GM18873 (cell line): ENCODE measurements at regions not wholly inside any gene's neighbourhood (a gene's known extent, or its start where the extent isn't known, plus 50 kb on each side); places are given as distances from the start of the nearest gene placed in this dataset.
"Not testable (repeated sequence)": the region's sequence is repeated elsewhere in the genome, so short reads cannot be mapped to it uniquely, and the experiment has no call there.

Source experiments
- ATAC-seq: cut with Tn5 transposase; IDR thresholded peaks from one replicate; pipeline ENCODE4 v1.9.1; 2021; ENCODE audit warnings: mild to moderate bottlenecking, moderate library complexity, moderate number of reproducible peaks; ENCODE audit not compliant: unreplicated experiment, low FRiP score

DNA sequence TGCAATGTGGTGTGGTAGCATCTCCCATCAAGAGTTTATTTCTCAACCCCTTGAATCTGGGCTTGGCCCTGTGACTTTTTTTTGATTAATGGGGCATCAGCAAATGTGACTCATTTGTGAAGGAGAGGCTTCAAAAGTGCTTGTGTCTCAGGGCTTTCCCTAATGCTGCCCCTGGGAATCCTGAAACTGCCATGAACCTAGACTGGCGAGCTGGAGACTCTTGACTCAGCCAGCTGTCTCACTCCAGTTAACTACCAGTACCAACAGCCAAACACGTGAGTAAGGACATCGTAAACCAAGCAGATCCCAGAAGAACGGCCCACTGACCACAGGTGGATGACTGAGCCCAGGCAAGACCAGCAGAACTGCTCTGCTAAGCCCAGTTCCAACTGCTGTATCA lies 72.8 kb upstream of the ADTRP start:
- ATAC-seq = no peak

DNA sequence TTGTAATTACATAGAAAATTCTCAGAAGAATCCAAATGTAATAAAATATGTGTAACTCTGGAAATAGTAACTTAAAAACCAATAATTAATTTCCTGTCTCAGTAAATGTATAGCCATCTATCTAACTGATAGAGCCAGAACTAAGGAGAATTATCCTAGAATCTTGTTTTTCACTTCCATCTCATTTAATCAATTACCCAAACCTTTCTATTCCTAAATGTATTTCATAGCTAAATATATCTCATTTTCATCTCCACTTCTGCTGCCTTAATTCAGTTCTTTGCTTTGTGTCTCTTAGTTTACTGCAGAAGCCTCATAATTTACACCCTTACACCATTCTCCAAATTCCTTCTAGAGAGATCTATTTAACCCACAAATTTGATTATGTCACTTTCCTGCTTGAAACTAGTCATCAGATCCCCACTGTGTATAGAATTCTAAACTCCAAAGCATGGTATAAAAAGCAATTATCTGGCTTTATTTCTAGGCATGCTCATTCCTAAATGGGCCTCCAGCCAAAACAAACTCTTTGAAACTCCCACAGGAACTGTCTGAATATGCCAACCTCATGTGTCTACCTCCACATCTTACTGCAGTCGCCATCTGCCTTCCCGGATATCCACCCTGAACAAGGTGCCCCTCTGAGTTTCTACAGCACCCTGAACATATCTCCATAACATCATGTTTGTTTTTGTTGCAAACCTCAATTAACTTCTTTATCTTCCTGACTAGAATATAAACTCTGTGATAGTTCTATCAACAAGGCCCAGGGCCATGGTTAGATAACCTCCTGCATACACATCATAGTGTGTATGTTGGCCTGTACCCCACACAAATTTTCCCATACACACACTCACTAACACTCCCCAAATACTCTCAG lies 70.5 kb upstream of the ADTRP start:
- no peak for ATAC-seq

DNA sequence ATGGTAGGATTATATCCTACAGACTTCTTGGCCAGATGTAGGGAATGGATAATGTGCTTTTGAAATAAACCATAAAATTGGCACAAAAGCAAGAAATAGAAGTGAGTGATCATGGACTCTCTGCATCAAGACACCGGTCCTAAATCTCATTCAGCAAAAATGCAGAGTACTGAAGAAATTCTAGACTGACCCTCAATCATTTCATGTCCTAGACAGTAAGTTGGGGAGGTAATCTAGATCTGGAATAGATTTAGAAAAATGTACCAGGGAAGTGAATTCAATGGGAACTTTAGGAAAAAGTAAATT lies 69.7 kb upstream of the ADTRP start:
- ATAC-seq = no peak

DNA sequence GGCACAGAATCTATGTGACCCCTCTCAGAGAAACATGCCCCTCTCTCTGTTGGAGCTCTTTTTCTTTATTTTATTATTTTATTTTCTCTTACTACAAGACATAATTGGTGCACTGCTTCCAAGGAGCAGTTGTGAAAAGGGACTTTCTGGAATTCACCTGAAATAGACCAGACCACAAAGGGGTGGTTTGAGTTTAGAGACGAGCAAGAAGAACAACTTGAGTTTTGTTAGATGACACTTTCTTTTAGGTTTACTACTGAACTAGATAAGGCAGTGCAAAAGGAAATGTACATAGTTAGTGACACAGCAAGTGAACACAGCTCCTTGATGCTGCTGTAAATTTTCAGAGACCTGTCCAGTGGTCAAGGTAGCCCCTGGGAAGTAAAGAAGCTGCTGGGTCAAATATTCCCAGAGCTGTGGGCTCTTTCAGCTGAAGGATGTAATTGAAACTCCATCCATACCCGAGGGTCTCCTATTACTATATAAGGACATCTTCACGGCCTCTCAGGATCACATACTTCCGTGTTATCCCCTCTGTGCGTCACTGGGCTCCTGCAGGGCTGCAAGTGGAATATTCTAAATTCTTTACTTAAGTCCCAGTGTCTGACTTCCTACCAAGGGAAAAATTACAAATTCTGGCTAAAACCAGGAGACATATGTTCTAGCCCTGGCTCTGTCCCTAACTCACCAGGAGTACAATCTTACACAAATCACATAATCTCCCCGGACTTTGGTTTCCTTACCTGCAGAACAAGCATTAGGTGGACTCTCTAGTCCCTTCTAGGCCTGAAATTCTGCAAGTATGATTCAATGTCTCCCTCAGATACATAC lies 69.1 kb upstream of the ADTRP start:
- ATAC-seq = no peak

GRCh38 chr6:11847068-11847467 lies 68.5 kb upstream of the ADTRP start:
- ATAC-seq = not testable (repeated sequence)

DNA sequence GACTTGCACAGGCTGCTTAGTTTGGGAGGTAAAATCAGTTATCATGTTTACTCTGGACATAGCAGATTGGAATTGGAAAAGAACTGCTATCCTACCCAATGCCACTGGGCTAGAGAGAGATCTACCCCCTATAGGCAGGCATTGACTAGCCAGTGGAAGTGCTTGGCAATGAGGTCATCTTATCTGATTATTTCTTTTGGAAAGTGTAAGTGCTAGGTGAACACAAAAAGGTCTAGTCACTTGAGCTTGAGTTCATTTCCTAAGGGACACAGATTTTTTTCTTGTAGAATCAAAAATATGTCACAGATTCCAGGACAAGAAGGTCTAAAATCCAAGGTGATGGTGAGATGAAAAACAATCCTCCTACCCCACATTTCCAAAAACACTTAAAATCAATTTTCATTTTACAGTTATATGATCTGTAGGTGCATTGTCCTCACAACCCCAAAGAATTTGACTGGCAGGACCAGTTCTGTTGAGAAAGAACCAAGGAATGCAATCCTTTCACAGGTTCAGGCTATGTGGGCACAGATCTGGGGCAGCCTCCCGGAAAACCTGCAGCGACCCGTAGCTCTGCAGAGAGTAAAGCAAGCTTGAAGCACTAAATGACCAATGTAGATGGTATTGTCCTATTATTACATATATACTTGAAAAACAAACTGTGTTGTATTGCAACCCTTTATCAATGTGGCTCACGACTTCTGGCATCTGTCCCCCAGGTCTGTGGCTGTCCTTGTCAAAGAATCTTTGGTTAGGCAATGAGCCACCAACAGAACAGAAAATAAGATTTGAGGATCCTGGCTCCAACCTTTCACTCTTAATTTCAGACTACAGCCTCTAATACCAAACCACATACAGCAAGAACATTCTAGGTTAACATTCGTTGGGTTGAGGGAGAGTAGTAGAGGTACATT lies 67.3 kb upstream of the ADTRP start:
- ATAC-seq = no peak

GRCh38 chr6:11842795-11843194 lies 64.2 kb upstream of the ADTRP start:
- not testable (repeated sequence) for ATAC-seq

DNA sequence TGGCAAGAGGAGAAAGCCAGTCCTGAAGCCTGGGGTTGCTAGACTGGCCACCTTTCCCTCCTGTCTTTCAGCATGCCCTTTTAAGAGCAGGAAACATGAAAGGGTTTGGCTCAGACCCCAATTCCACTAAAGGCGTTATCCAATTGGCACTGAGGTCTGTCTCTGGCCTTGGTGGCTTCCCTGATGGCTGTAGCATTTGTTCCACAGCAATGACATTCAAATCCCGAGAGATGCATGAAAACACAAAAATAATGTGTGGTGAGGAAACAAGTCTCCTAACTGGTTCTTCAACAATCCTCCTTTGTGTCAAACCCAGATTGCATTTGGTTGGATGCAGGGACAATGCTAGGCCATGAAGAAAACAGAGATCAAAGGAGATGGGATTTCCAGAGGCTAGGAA lies 56.5 kb upstream of the ADTRP start:
- no peak for ATAC-seq

GRCh38 chr6:11833626-11834592 lies 55.3 kb upstream of the ADTRP start:
- peak; percentile 86 for ATAC-seq

- ATAC-seq = no peak
Measured at GRCh38 chr6:11831653-11832052, 53.0 kb upstream of the ADTRP start.

DNA sequence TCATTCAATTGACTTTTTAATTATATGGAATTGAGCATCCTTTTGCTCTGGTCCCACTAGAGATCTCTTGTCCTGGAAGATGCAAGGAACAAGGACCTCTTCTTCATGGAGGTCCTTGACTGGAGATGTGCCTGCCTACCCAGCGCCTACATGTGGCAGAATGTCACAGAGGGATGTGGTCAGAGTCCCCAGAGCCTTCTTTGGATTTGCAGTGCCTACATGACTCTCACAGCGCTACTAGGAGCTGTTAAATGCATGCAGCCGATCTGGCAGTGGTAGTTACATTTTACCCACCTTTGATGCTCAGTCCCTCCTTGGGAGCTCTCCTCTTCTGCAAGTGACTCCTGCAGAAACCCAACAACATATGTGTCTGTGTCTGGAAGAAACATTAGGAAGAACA lies 51.9 kb upstream of the ADTRP start:
- ATAC-seq = no peak

- no peak for ATAC-seq
Measured at GRCh38 chr6:11830105-11830504, 51.5 kb upstream of the ADTRP start.

GRCh38 chr6:11828262-11828870 lies 49.8 kb upstream of the ADTRP start:
- ATAC-seq = no peak
